ENCODE measurements at regions not wholly inside any gene's neighbourhood (a gene's known extent, or its start where the extent isn't known, plus 50 kb on each side); places are given as distances from the start of the nearest gene placed in this dataset.

DNA sequence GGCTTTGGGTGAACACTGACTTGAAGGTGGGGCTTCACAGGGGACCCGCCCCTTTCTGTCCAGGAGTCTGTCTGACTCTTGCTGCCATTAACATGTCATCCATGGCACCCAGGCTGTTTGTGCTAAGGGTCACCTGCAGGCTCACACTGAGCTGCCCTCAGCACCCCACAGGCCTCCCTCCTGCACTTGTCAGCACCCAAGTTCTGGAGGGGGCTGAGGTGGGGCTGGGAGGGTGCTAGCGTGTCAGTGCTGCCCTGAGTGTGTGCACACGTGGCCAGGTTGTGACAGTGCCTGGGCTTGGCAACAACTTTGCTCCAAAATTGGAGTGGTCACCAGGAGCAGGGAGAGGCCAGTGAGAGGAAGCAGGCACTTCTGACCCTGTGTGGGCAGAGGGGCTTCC lies 963.2 kb downstream of the TRHDE start:
- TF ChIP-seq, protein P1, sequence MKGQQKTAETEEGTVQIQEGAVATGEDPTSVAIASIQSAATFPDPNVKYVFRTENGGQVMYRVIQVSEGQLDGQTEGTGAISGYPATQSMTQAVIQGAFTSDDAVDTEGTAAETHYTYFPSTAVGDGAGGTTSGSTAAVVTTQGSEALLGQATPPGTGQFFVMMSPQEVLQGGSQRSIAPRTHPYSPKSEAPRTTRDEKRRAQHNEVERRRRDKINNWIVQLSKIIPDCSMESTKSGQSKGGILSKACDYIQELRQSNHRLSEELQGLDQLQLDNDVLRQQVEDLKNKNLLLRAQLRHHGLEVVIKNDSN (IDR thresholded peaks at IDR 0.05) = no peak
- TF ChIP-seq EP300 (IDR thresholded peaks at IDR 0.05; ENCODE audit: borderline replicate concordance) (no peak), CREB1 (IDR thresholded peaks at IDR 0.05; ENCODE audit: low read depth) (no peak), RAD21 (IDR thresholded peaks at IDR 0.05; ENCODE audit: low read depth) (no peak), NFIC (IDR thresholded peaks at IDR 0.05) (no peak), TAF1 (IDR thresholded peaks at IDR 0.05; ENCODE audit: low read depth) (no peak), FOXM1 (IDR thresholded peaks at IDR 0.05; ENCODE audit: borderline replicate concordance, low read depth) (no peak), ZBTB7A (IDR thresholded peaks at IDR 0.05; ENCODE audit: low read depth) (no peak), TEAD4 (IDR thresholded peaks at IDR 0.05) (no peak), TCF12 (IDR thresholded peaks at IDR 0.05; ENCODE audit: low read depth) (no peak), EGR1 (IDR thresholded peaks at IDR 0.05) (no peak), YY1 (IDR thresholded peaks at IDR 0.05; ENCODE audit: low read depth) (no peak), CEBPB (IDR thresholded peaks at IDR 0.05) (no peak)
- TF ChIP-seq, protein P2, sequence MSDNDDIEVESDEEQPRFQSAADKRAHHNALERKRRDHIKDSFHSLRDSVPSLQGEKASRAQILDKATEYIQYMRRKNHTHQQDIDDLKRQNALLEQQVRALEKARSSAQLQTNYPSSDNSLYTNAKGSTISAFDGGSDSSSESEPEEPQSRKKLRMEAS (IDR thresholded peaks at IDR 0.05) = no peak
- TF ChIP-seq, protein P3, sequence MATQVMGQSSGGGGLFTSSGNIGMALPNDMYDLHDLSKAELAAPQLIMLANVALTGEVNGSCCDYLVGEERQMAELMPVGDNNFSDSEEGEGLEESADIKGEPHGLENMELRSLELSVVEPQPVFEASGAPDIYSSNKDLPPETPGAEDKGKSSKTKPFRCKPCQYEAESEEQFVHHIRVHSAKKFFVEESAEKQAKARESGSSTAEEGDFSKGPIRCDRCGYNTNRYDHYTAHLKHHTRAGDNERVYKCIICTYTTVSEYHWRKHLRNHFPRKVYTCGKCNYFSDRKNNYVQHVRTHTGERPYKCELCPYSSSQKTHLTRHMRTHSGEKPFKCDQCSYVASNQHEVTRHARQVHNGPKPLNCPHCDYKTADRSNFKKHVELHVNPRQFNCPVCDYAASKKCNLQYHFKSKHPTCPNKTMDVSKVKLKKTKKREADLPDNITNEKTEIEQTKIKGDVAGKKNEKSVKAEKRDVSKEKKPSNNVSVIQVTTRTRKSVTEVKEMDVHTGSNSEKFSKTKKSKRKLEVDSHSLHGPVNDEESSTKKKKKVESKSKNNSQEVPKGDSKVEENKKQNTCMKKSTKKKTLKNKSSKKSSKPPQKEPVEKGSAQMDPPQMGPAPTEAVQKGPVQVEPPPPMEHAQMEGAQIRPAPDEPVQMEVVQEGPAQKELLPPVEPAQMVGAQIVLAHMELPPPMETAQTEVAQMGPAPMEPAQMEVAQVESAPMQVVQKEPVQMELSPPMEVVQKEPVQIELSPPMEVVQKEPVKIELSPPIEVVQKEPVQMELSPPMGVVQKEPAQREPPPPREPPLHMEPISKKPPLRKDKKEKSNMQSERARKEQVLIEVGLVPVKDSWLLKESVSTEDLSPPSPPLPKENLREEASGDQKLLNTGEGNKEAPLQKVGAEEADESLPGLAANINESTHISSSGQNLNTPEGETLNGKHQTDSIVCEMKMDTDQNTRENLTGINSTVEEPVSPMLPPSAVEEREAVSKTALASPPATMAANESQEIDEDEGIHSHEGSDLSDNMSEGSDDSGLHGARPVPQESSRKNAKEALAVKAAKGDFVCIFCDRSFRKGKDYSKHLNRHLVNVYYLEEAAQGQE (IDR thresholded peaks at IDR 0.05; ENCODE audit: low read depth) = no peak

DNA sequence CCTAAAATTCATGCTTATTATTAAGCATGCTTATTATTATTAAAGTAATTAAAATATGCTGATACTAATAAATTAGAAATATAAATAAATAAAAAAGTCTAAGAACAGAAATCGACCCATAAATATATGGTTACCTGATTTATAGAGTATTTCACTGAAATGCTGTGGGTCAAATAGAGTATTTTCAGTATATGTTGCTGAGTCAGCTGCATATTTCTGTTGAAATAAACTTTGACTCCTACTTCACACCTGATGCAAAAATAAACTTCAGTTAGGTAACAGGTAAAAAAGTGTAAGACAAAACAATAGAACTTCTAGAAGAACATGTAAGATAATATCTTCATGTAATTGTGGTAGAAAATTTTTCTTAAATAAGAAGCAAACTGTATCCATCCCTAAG lies 967.9 kb downstream of the TRHDE start:
- TF ChIP-seq NFIC (IDR thresholded peaks at IDR 0.05) = no peak
- no peak for TF ChIP-seq FOXM1 (IDR thresholded peaks at IDR 0.05; ENCODE audit: borderline replicate concordance, low read depth)
- no peak for TF ChIP-seq RAD21 (IDR thresholded peaks at IDR 0.05; ENCODE audit: low read depth)
- no peak for TF ChIP-seq EGR1 (IDR thresholded peaks at IDR 0.05)
- no peak for TF ChIP-seq CREB1 (IDR thresholded peaks at IDR 0.05; ENCODE audit: low read depth)
- TF ChIP-seq, protein P1 (IDR thresholded peaks at IDR 0.05) = no peak
- TF ChIP-seq YY1 (IDR thresholded peaks at IDR 0.05; ENCODE audit: low read depth) = no peak

DNA sequence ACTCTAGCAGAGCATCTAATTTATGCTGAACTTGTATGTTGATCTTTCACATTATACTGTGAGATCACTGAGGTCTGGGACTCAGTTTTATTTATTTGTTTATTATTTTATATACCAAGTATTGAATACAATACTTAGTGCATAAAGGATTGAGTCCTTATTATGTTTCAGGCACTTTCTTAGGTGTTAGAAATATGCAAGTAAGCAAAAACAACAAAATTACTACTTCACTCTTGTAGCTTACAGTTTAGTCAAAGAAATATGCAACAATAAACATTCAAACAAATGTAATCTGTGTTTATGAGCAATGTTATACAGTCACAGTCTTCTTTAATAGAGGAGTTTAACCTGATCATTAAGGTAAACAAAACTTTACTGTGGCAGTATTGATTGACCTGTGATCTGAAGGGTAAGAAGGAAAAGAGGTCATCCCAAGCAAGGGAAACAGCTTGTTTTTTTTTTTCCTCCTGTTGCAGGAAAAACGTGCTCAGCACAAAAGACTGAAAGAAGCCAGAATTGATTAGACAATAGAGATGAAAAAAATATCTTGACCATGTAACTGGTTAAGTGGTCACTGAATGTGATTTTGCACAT lies 990.7 kb downstream of the TRHDE start:
- no peak for TF ChIP-seq YY1 (IDR thresholded peaks at IDR 0.05; ENCODE audit: low read depth)
- TF ChIP-seq, protein P1 (IDR thresholded peaks at IDR 0.05) = no peak
- no peak for TF ChIP-seq CEBPB (IDR thresholded peaks at IDR 0.05)
- no peak for TF ChIP-seq TAF1 (IDR thresholded peaks at IDR 0.05; ENCODE audit: low read depth)

DNA sequence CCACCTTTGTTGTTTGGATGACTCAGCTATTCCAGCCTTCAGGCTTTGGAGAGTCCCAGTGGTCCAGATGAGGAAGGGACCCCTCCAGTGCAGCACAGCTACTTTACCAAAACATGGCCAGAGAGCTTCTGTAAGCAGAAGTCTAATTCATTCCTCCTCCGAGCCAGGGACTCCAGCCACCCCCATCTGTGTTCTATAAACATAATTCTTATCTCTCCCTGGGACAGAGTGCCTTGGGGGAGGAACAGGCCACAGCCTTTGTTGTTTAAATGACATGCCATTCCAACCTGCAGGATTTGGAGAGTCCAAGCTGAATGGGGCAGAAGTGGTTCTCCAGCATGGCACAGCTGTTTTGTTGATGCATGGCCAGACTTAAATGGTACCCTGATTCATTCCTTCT lies 994.0 kb downstream of the TRHDE start:
- TF ChIP-seq, protein P3 (IDR thresholded peaks at IDR 0.05; ENCODE audit: low read depth) = no peak
- TF ChIP-seq, protein P1 (IDR thresholded peaks at IDR 0.05) = no peak
- no peak for TF ChIP-seq EP300 (IDR thresholded peaks at IDR 0.05; ENCODE audit: borderline replicate concordance)

DNA sequence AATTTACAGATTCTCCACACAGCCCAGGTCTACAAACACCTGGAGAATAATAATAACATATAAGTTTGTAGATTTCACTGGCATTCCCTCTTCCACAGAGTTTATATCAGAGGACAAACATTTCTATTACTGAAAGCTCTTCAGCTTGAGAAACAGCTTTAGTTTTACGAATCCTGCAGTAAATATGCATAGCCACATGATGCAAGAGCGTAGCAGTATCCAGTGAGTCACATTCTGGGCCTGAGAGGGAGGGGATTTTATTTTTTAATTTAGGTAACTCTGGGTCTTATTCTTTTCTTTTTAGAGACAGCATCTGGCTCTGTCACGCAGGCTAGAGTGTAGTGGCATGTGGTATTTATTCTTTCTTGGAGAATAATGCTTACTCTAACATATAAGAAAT lies 1002.8 kb downstream of the TRHDE start:
- TF ChIP-seq TEAD4 (IDR thresholded peaks at IDR 0.05) (no peak), FOXM1 (IDR thresholded peaks at IDR 0.05; ENCODE audit: borderline replicate concordance, low read depth) (no peak), EP300 (IDR thresholded peaks at IDR 0.05; ENCODE audit: borderline replicate concordance) (no peak), TCF12 (IDR thresholded peaks at IDR 0.05; ENCODE audit: low read depth) (no peak), CEBPB (IDR thresholded peaks at IDR 0.05) (no peak), TAF1 (IDR thresholded peaks at IDR 0.05; ENCODE audit: low read depth) (no peak), EGR1 (IDR thresholded peaks at IDR 0.05) (no peak), NFIC (IDR thresholded peaks at IDR 0.05) (no peak)
- TF ChIP-seq, protein P3 (IDR thresholded peaks at IDR 0.05; ENCODE audit: low read depth) = no peak
- TF ChIP-seq, protein P2 (IDR thresholded peaks at IDR 0.05) = no peak
- TF ChIP-seq, protein P1 (IDR thresholded peaks at IDR 0.05) = no peak

Data from Ishikawa (cell line).